Vagina (tissue), 2 donors: ENCODE measurements at regions not wholly inside any gene's neighbourhood (a gene's known extent, or its start where the extent isn't known, plus 50 kb on each side); places are given as distances from the start of the nearest gene placed in this dataset.

ENCODE experiments used
- DNase-seq, 2 donors: peaks; one replicate each; pipeline ENCODE4 v3.0.0-alpha.2; 2017; ENCODE audit errors: extremely low spot score in 2 of 2
- H3K27ac ChIP-seq: fragments of 200-600 bp; sonication (generic); one replicate; pipeline ENCODE4 v1.5.1; 2019
- H3K27me3 ChIP-seq: fragments of 200-600 bp; sonication (generic); one replicate; pipeline ENCODE4 v1.5.1; 2019
- H3K36me3 ChIP-seq, 2 donors: fragments of 200-600 bp; sonication (generic); one replicate each; pipeline ENCODE4 v1.5.1; 2017 to 2019
- H3K4me1 ChIP-seq: fragments of 200-600 bp; sonication (generic); one replicate; pipeline ENCODE4 v1.5.1; 2019
- H3K4me3 ChIP-seq, 2 donors: fragments of 200-600 bp; sonication (generic); 1 replicate in 1 of 2; 2 replicates in 1 of 2; pipeline ENCODE4 v1.5.1; 2016 to 2019
- H3K9me3 ChIP-seq: fragments of 200-600 bp; sonication (generic); one replicate; pipeline ENCODE4 v1.5.1; 2019
- CTCF ChIP-seq, 3 experiments: fragments of 450-650 bp in 2 of 3; fragments of 200-600 bp in 1 of 3; sonication (generic) in 1 of 3; IDR thresholded peaks; one replicate each; pipeline ENCODE4 v1.5.1; 2017 to 2019; ENCODE audit warnings: antibody characterized with exemption in 3 of 3, mild to moderate bottlenecking in 2 of 3, moderate library complexity in 2 of 3
- POLR2A ChIP-seq, 2 donors: fragments of 450-650 bp; IDR thresholded peaks; one replicate each; pipeline ENCODE4 v1.6.1; 2017; ENCODE audit warnings: antibody characterized with exemption in 2 of 2, mild to moderate bottlenecking in 2 of 2, moderate library complexity in 2 of 2
- POLR2AphosphoS5 ChIP-seq, 2 donors: sonication (generic); formaldehyde crosslinking; IDR thresholded peaks; one replicate each; pipeline ENCODE4 v1.9.0; 2017; ENCODE audit warnings: antibody characterized with exemption in 2 of 2, mild to moderate bottlenecking in 2 of 2, low read depth in 1 of 2; ENCODE audit not compliant: insufficient read depth in 1 of 2
- intact Hi-C: fragments of 100-400 bp; cut with DNase I; formaldehyde crosslinking; loops from one replicate; pipeline ENCODE4 v1.15.1; 2023

GRCh38 chr4:34183926-34184325 lies 2060.4 kb downstream of the ARAP2 start:
- Histone ChIP-seq H3K4me1 (no peaks in the 10 kb centered on the region), H3K27me3 (no peaks in the 10 kb centered on the region), H3K36me3 (no peaks in the 10 kb centered on the region), H3K27ac (no peak overlapping the region), H3K4me3 (no peak overlapping the region), H3K9me3 (no peaks in the 10 kb centered on the region)
- no peak for TF ChIP-seq CTCF (IDR thresholded peaks at IDR 0.05)
- TF ChIP-seq POLR2A (IDR thresholded peaks at IDR 0.05) = no peak
- no peak for TF ChIP-seq POLR2AphosphoS5 (IDR thresholded peaks at IDR 0.05; ENCODE audit: insufficient read depth in 1 of 2, low read depth in 1 of 2)
- DNase-seq = no peak
- intact Hi-C loops = no loop called here

- no peaks in the 10 kb centered on the region for H3K36me3 ChIP-seq
- H3K9me3 ChIP-seq = no peaks in the 10 kb centered on the region
- DNase-seq = no peak
- intact Hi-C loops = no loop called here
- no peaks in the 10 kb centered on the region for H3K27me3 ChIP-seq
- TF ChIP-seq CTCF (IDR thresholded peaks at IDR 0.05) (no peak), POLR2A (IDR thresholded peaks at IDR 0.05) (no peak), POLR2AphosphoS5 (IDR thresholded peaks at IDR 0.05; ENCODE audit: insufficient read depth in 1 of 2, low read depth in 1 of 2) (no peak)
- no peak overlapping the region for H3K4me3 ChIP-seq
- H3K4me1 ChIP-seq = no peaks in the 10 kb centered on the region
- H3K27ac ChIP-seq = no peak overlapping the region
Observed at GRCh38 chr4:34187056-34187455, 2057.3 kb downstream of the ARAP2 start.

- intact Hi-C loops = no loop called here
- no peaks in the 10 kb centered on the region for H3K36me3 ChIP-seq
- TF ChIP-seq CTCF (IDR thresholded peaks at IDR 0.05) = no peak
- no peak for TF ChIP-seq POLR2AphosphoS5 (IDR thresholded peaks at IDR 0.05; ENCODE audit: insufficient read depth in 1 of 2, low read depth in 1 of 2)
- no peak for TF ChIP-seq POLR2A (IDR thresholded peaks at IDR 0.05)
Observed at GRCh38 chr4:34191443-34191842, 2052.9 kb downstream of the ARAP2 start.

GRCh38 chr4:34193451-34194154 lies 2050.7 kb downstream of the ARAP2 start:
- intact Hi-C loops = no loop called here
- Histone ChIP-seq H3K4me3 (no peak overlapping the region), H3K27me3 (no peaks in the 10 kb centered on the region), H3K27ac (no peak overlapping the region), H3K9me3 (no peaks in the 10 kb centered on the region), H3K4me1 (no peaks in the 10 kb centered on the region), H3K36me3 (no peaks in the 10 kb centered on the region)
- TF ChIP-seq POLR2AphosphoS5 (IDR thresholded peaks at IDR 0.05; ENCODE audit: insufficient read depth in 1 of 2, low read depth in 1 of 2) = no peak
- TF ChIP-seq POLR2A (IDR thresholded peaks at IDR 0.05) = no peak
- TF ChIP-seq CTCF (IDR thresholded peaks at IDR 0.05) = no peak
- DNase-seq = no peak

More at GRCh38 chr4:34191443-34191842, 2052.9 kb downstream of the ARAP2 start:
- Histone ChIP-seq H3K27ac (no peak overlapping the region), H3K9me3 (no peaks in the 10 kb centered on the region), H3K4me1 (no peaks in the 10 kb centered on the region), H3K27me3 (no peaks in the 10 kb centered on the region), H3K4me3 (no peak overlapping the region)
- no peak for DNase-seq

- Histone ChIP-seq H3K36me3 (no peaks in the 10 kb centered on the region), H3K4me1 (no peaks in the 10 kb centered on the region), H3K27me3 (no peaks in the 10 kb centered on the region), H3K9me3 (no peaks in the 10 kb centered on the region), H3K27ac (no peak overlapping the region), H3K4me3 (no peak overlapping the region)
- TF ChIP-seq POLR2A (IDR thresholded peaks at IDR 0.05) = no peak
- TF ChIP-seq POLR2AphosphoS5 (IDR thresholded peaks at IDR 0.05; ENCODE audit: insufficient read depth in 1 of 2, low read depth in 1 of 2) = no peak
- no peak for TF ChIP-seq CTCF (IDR thresholded peaks at IDR 0.05)
- intact Hi-C loops = no loop called here
- DNase-seq = no peak
Observed at GRCh38 chr4:34194585-34194984, 2049.7 kb downstream of the ARAP2 start.
